GM18511 (cell line): ENCODE measurements at regions not wholly inside any gene's neighbourhood (a gene's known extent, or its start where the extent isn't known, plus 50 kb on each side); places are given as distances from the start of the nearest gene placed in this dataset.

Experiments used
- ATAC-seq: cut with Tn5 transposase; IDR thresholded peaks from one replicate; pipeline ENCODE4 v1.9.1; 2021; ENCODE audit warnings: mild to moderate bottlenecking, moderate library complexity; ENCODE audit not compliant: unreplicated experiment

- no peak for ATAC-seq
Measured at GRCh38 chr15:98025237-98025636, 64.7 kb downstream of the ARRDC4 start.

GRCh38 chr15:98034731-98035130 lies 74.2 kb downstream of the ARRDC4 start:
- no peak for ATAC-seq

GRCh38 chr15:98035134-98035533 lies 74.6 kb downstream of the ARRDC4 start:
- no peak for ATAC-seq

GRCh38 chr15:98035577-98036010 lies 75.1 kb downstream of the ARRDC4 start:
- no peak for ATAC-seq

GRCh38 chr15:98039596-98039995 lies 79.1 kb downstream of the ARRDC4 start:
- ATAC-seq: no peak

- no peak for ATAC-seq
Measured at GRCh38 chr15:98040146-98040545, 79.6 kb downstream of the ARRDC4 start.

- no peak for ATAC-seq
Measured at GRCh38 chr15:98043160-98044014, 82.9 kb downstream of the ARRDC4 start.

GRCh38 chr15:98051734-98052133 lies 91.2 kb downstream of the ARRDC4 start:
- ATAC-seq: no peak

GRCh38 chr15:98057453-98057852 lies 97.0 kb downstream of the ARRDC4 start:
- no peak for ATAC-seq

GRCh38 chr15:98062869-98063268 lies 102.4 kb downstream of the ARRDC4 start:
- ATAC-seq: no peak

- no peak for ATAC-seq
Measured at GRCh38 chr15:98063315-98063714, 102.8 kb downstream of the ARRDC4 start.

- no peak for ATAC-seq
Measured at GRCh38 chr15:98063871-98064270, 103.4 kb downstream of the ARRDC4 start.

GRCh38 chr15:98067339-98067738 lies 106.8 kb downstream of the ARRDC4 start:
- no peak for ATAC-seq

GRCh38 chr15:98069256-98069655 lies 108.8 kb downstream of the ARRDC4 start:
- ATAC-seq: no peak

- ATAC-seq: no peak
Measured at GRCh38 chr15:98070137-98070536, 109.6 kb downstream of the ARRDC4 start.

GRCh38 chr15:98071786-98072185 lies 111.3 kb downstream of the ARRDC4 start:
- ATAC-seq: no peak

GRCh38 chr15:98075441-98075840 lies 114.9 kb downstream of the ARRDC4 start:
- ATAC-seq: no peak

- no peak for ATAC-seq
Measured at GRCh38 chr15:98076021-98076816, 115.7 kb downstream of the ARRDC4 start.

GRCh38 chr15:98077186-98077585 lies 116.7 kb downstream of the ARRDC4 start:
- no peak for ATAC-seq

- no peak for ATAC-seq
Measured at GRCh38 chr15:98080791-98081190, 120.3 kb downstream of the ARRDC4 start.

GRCh38 chr15:98083203-98083910 lies 122.9 kb downstream of the ARRDC4 start:
- ATAC-seq: no peak
